Hepatocyte (in vitro differentiated cells): ENCODE measurements at regions not wholly inside any gene's neighbourhood (a gene's known extent, or its start where the extent isn't known, plus 50 kb on each side); places are given as distances from the start of the nearest gene placed in this dataset.

ENCODE experiments used
- EZH2 ChIP-seq: fragments of 200-600 bp; sonication (generic); IDR thresholded peaks from 2 replicates; pipeline ENCODE4 v1.6.1; 2016; ENCODE audit warnings: antibody characterized with exemption, mild to moderate bottlenecking, borderline replicate concordance
- TF ChIP-seq, protein P1 (sequence below): fragments of 200-600 bp; sonication (generic); IDR thresholded peaks from 2 replicates; pipeline ENCODE4 v1.5.1; 2016; ENCODE audit warnings: antibody characterized with exemption, mild to moderate bottlenecking; ENCODE audit not compliant: poor library complexity

DNA sequence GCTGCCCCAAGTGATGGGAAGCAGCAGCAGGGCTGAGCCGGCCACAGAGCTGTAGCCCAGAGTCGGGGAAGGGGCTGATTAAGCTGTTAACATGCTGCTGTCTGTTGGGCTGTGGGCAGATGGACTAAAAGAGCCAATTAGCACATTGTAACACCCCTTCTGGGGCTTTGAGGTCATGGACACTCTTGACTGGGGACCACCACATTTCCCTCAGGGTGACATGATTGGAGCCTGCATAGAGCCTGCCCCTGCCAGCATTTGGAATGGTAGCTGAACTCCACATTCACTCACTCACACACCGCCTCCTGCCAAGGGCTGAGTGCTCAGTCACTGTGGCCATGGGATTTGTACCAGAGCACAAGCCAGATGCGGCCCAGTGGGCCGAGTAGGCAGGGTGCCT is 646.9 kb downstream of the FAT4 start:
- TF ChIP-seq, protein P1, sequence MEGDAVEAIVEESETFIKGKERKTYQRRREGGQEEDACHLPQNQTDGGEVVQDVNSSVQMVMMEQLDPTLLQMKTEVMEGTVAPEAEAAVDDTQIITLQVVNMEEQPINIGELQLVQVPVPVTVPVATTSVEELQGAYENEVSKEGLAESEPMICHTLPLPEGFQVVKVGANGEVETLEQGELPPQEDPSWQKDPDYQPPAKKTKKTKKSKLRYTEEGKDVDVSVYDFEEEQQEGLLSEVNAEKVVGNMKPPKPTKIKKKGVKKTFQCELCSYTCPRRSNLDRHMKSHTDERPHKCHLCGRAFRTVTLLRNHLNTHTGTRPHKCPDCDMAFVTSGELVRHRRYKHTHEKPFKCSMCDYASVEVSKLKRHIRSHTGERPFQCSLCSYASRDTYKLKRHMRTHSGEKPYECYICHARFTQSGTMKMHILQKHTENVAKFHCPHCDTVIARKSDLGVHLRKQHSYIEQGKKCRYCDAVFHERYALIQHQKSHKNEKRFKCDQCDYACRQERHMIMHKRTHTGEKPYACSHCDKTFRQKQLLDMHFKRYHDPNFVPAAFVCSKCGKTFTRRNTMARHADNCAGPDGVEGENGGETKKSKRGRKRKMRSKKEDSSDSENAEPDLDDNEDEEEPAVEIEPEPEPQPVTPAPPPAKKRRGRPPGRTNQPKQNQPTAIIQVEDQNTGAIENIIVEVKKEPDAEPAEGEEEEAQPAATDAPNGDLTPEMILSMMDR, result no peak
- TF ChIP-seq EZH2, result no peak
